HUES64 (cell line): ENCODE measurements at regions not wholly inside any gene's neighbourhood (a gene's known extent, or its start where the extent isn't known, plus 50 kb on each side); places are given as distances from the start of the nearest gene placed in this dataset.
"Not testable (repeated sequence)": the region's sequence is repeated elsewhere in the genome, so short reads cannot be mapped to it uniquely, and the experiment has no call there.

Experiments used
- H3K27ac ChIP-seq: 2 replicates; pipeline ENCODE4 v1.7.0; 2013; ENCODE audit warnings: low read depth, low read length, inconsistent platforms
- H3K27me3 ChIP-seq: 2 replicates; pipeline ENCODE4 v1.6.1; 2013; ENCODE audit warnings: mild to moderate bottlenecking, low read length; ENCODE audit not compliant: insufficient read depth
- H3K36me3 ChIP-seq: 2 replicates; pipeline ENCODE4 v1.6.1; 2013; ENCODE audit warnings: mild to moderate bottlenecking, low read length; ENCODE audit not compliant: insufficient read depth
- H3K4me1 ChIP-seq: 2 replicates; pipeline ENCODE4 v1.6.1; 2013; ENCODE audit warnings: mild to moderate bottlenecking, low read length, moderate library complexity; ENCODE audit not compliant: insufficient read depth
- H3K4me3 ChIP-seq: 2 replicates; pipeline ENCODE4 v1.5.1; 2013; ENCODE audit warnings: mild to moderate bottlenecking, low read length, moderate library complexity
- H3K9ac ChIP-seq: 2 replicates; pipeline ENCODE4 v1.6.1; 2013; ENCODE audit warnings: mild to moderate bottlenecking, low read depth, low read length
- H3K9me3 ChIP-seq: 2 replicates; pipeline ENCODE4 v1.6.1; 2013; ENCODE audit warnings: low read depth, low read length; ENCODE audit not compliant: insufficient read depth
- WGBS: fragments of 150-250, 120-280 bp; methylation state at CpG from one replicate; pipeline ENCODE4 v1.1.7; 2013; ENCODE audit warnings: missing lambda C conversion rate; 5-methylcytosine and 5-hydroxymethylcytosine counted together

- no peaks in the 10 kb centered on the region for H3K36me3 ChIP-seq
- no peak overlapping the region for H3K4me3 ChIP-seq
- H3K27me3 ChIP-seq: no peaks in the 10 kb centered on the region
Observed at GRCh38 chr2:88930659-88931058, 239.2 kb downstream of the RPIA start.

GRCh38 chr2:88932686-88933085, 241.2 kb downstream of the RPIA start:
- Histone ChIP-seq H3K9me3 (no peaks in the 10 kb centered on the region), H3K27ac (no peak overlapping the region), H3K27me3 (no peaks in the 10 kb centered on the region), H3K36me3 (no peaks in the 10 kb centered on the region), H3K4me3 (no peak overlapping the region), H3K9ac (no peak overlapping the region), H3K4me1 (no peaks in the 10 kb centered on the region)
- WGBS: 87% methylated on average over 3 of the region's 3 CpGs

More at GRCh38 chr2:88930659-88931058, 239.2 kb downstream of the RPIA start:
- no peak overlapping the region for H3K9ac ChIP-seq
- no peak overlapping the region for H3K27ac ChIP-seq
- H3K4me1 ChIP-seq: no peaks in the 10 kb centered on the region
- H3K9me3 ChIP-seq: no peaks in the 10 kb centered on the region

GRCh38 chr2:88933091-88933490, 241.6 kb downstream of the RPIA start:
- Histone ChIP-seq H3K4me1 (no peaks in the 10 kb centered on the region), H3K27ac (no peak overlapping the region), H3K9me3 (no peaks in the 10 kb centered on the region), H3K36me3 (no peaks in the 10 kb centered on the region), H3K27me3 (no peaks in the 10 kb centered on the region), H3K4me3 (no peak overlapping the region), H3K9ac (no peak overlapping the region)
- WGBS: 85% methylated on average over 4 of the region's 4 CpGs

GRCh38 chr2:88933980-88934379, 242.5 kb downstream of the RPIA start:
- WGBS: no CpG with 5 or more reads among the region's 1 CpG
- Histone ChIP-seq H3K4me1 (no peaks in the 10 kb centered on the region), H3K27ac (no peak overlapping the region)

GRCh38 chr2:88941178-88941577, 249.7 kb downstream of the RPIA start:
- H3K27ac ChIP-seq, H3K4me1 ChIP-seq, H3K36me3 ChIP-seq, H3K4me3 ChIP-seq, H3K9me3 ChIP-seq, H3K9ac ChIP-seq, H3K27me3 ChIP-seq: not testable (repeated sequence)
- WGBS: 34% methylated on average over 2 of the region's 2 CpGs

More at GRCh38 chr2:88933980-88934379, 242.5 kb downstream of the RPIA start:
- Histone ChIP-seq H3K9ac (no peak overlapping the region), H3K4me3 (no peak overlapping the region), H3K9me3 (no peaks in the 10 kb centered on the region), H3K27me3 (no peaks in the 10 kb centered on the region), H3K36me3 (no peaks in the 10 kb centered on the region)

GRCh38 chr2:88942798-88943197, 251.3 kb downstream of the RPIA start:
- no peaks in the 10 kb centered on the region for H3K27me3 ChIP-seq
- H3K4me1 ChIP-seq: no peaks in the 10 kb centered on the region
- H3K9ac ChIP-seq: no peak overlapping the region
- H3K9me3 ChIP-seq: no peaks in the 10 kb centered on the region
- H3K36me3 ChIP-seq: no peaks in the 10 kb centered on the region
- WGBS: 79% methylated on average over 2 of the region's 2 CpGs
- no peak overlapping the region for H3K27ac ChIP-seq
- no peak overlapping the region for H3K4me3 ChIP-seq

- no peaks in the 10 kb centered on the region for H3K36me3 ChIP-seq
- no peak overlapping the region for H3K27ac ChIP-seq
- H3K9me3 ChIP-seq: no peaks in the 10 kb centered on the region
- no peaks in the 10 kb centered on the region for H3K27me3 ChIP-seq
- no peaks in the 10 kb centered on the region for H3K4me1 ChIP-seq
- no peak overlapping the region for H3K9ac ChIP-seq
- no peak overlapping the region for H3K4me3 ChIP-seq
Observed at GRCh38 chr2:88949336-88949735, 257.9 kb downstream of the RPIA start.

GRCh38 chr2:88950010-88950409, 258.5 kb downstream of the RPIA start:
- no peaks in the 10 kb centered on the region for H3K9me3 ChIP-seq
- 89% methylated on average over 2 of the region's 2 CpGs for WGBS
- H3K4me1 ChIP-seq: no peaks in the 10 kb centered on the region
- H3K27ac ChIP-seq: no peak overlapping the region
- no peaks in the 10 kb centered on the region for H3K27me3 ChIP-seq
- no peak overlapping the region for H3K4me3 ChIP-seq
- H3K9ac ChIP-seq: no peak overlapping the region
- no peaks in the 10 kb centered on the region for H3K36me3 ChIP-seq

- WGBS: 90% methylated on average over 1 of the region's 1 CpG
Observed at GRCh38 chr2:88955607-88956006, 264.1 kb downstream of the RPIA start.

GRCh38 chr2:88959480-88960204, 268.2 kb downstream of the RPIA start:
- no peaks in the 10 kb centered on the region for H3K36me3 ChIP-seq
- no peaks in the 10 kb centered on the region for H3K27me3 ChIP-seq
- no peak overlapping the region for H3K9ac ChIP-seq
- H3K9me3 ChIP-seq: no peaks in the 10 kb centered on the region
- no peak overlapping the region for H3K4me3 ChIP-seq
- no peaks in the 10 kb centered on the region for H3K4me1 ChIP-seq
- WGBS: 97% methylated on average over 2 of the region's 2 CpGs
- no peak overlapping the region for H3K27ac ChIP-seq

More at GRCh38 chr2:88955607-88956006, 264.1 kb downstream of the RPIA start:
- Histone ChIP-seq H3K27me3 (no peaks in the 10 kb centered on the region), H3K9ac (no peak overlapping the region), H3K4me3 (no peak overlapping the region), H3K36me3 (no peaks in the 10 kb centered on the region), H3K4me1 (no peaks in the 10 kb centered on the region), H3K27ac (no peak overlapping the region), H3K9me3 (no peaks in the 10 kb centered on the region)

- H3K9me3 ChIP-seq, H3K36me3 ChIP-seq, H3K4me1 ChIP-seq, H3K27ac ChIP-seq, H3K27me3 ChIP-seq, H3K4me3 ChIP-seq, H3K9ac ChIP-seq: not testable (repeated sequence)
- 54% methylated on average over 3 of the region's 3 CpGs for WGBS
Observed at GRCh38 chr2:88961323-88961722, 269.9 kb downstream of the RPIA start.

- Histone ChIP-seq H3K9me3 (no peaks in the 10 kb centered on the region), H3K4me1 (no peaks in the 10 kb centered on the region), H3K4me3 (no peak overlapping the region), H3K27me3 (no peaks in the 10 kb centered on the region), H3K27ac (no peak overlapping the region), H3K36me3 (no peaks in the 10 kb centered on the region), H3K9ac (no peak overlapping the region)
- 89% methylated on average over 3 of the region's 3 CpGs for WGBS
Observed at GRCh38 chr2:88967844-88968243, 276.4 kb downstream of the RPIA start.
